SK-N-MC (cell line): ENCODE measurements at regions not wholly inside any gene's neighbourhood (a gene's known extent, or its start where the extent isn't known, plus 50 kb on each side); places are given as distances from the start of the nearest gene placed in this dataset.
"Not testable (repeated sequence)": the region's sequence is repeated elsewhere in the genome, so short reads cannot be mapped to it uniquely, and the experiment has no call there.

Experiments used
- DNase-seq: peaks from one replicate; pipeline ENCODE4 v3.0.0-alpha.2; 2011; ENCODE audit warnings: low read depth, low spot score
- H3K27ac ChIP-seq: fragments of 200-600 bp; sonication (generic); 2 replicates; pipeline ENCODE4 v1.5.1; 2016; ENCODE audit warnings: mixed run types
- H3K36me3 ChIP-seq: fragments of 200-600 bp; sonication (generic); 2 replicates; pipeline ENCODE4 v1.6.1; 2017; ENCODE audit warnings: antibody characterized with exemption, low read length, mixed read lengths; ENCODE audit not compliant: insufficient read depth
- H3K4me3 ChIP-seq: fragments of 200-600 bp; sonication (generic); 2 replicates; pipeline ENCODE4 v1.5.1; 2016
- H3K9ac ChIP-seq: fragments of 200-600 bp; sonication (generic); 2 replicates; pipeline ENCODE4 v1.8.0; 2017; ENCODE audit warnings: mixed run types, mixed read lengths; ENCODE audit not compliant: insufficient read length
- H3K9me3 ChIP-seq: fragments of 200-600 bp; sonication (generic); 2 replicates; pipeline ENCODE4 v1.6.1; 2017; ENCODE audit warnings: low read depth, mild to moderate bottlenecking, antibody characterized with exemption, low read length, moderate library complexity, mixed read lengths
- EZH2 ChIP-seq: fragments of 200-600 bp; sonication (generic); IDR thresholded peaks from one replicate; pipeline ENCODE4 v1.6.1; 2017; ENCODE audit warnings: antibody characterized with exemption
- FOXP2 ChIP-seq: optimal IDR thresholded peaks from 2 replicates; pipeline ENCODE3; 2011; ENCODE audit warnings: mild to moderate bottlenecking, moderate library complexity; ENCODE audit not compliant: insufficient read depth; ENCODE audit errors: extremely low read length, control extremely low read depth
- POLR2AphosphoS5 ChIP-seq: IDR thresholded peaks from 2 replicates; pipeline ENCODE4 v1.6.1; 2012; ENCODE audit warnings: mild to moderate bottlenecking, low read depth, low read length, borderline replicate concordance

- no peak for DNase-seq
- TF ChIP-seq FOXP2 (no peak), EZH2 (no peak), POLR2AphosphoS5 (no peak)
- H3K9me3 ChIP-seq = no peaks in the 10 kb centered on the region
- H3K4me3 ChIP-seq = no peak overlapping the region
- no peak overlapping the region for H3K9ac ChIP-seq
- no peaks in the 10 kb centered on the region for H3K36me3 ChIP-seq
- no peak overlapping the region for H3K27ac ChIP-seq
Measured at GRCh38 chr4:60463857-60464502, 736.1 kb upstream of the ADGRL3 start.

- H3K9ac ChIP-seq = no peak overlapping the region
- TF ChIP-seq FOXP2 (no peak), EZH2 (no peak), POLR2AphosphoS5 (no peak)
- H3K27ac ChIP-seq = no peak overlapping the region
- no peak for DNase-seq
- no peak overlapping the region for H3K4me3 ChIP-seq
- H3K36me3 ChIP-seq = no peaks in the 10 kb centered on the region
- H3K9me3 ChIP-seq = no peaks in the 10 kb centered on the region
Measured at GRCh38 chr4:60482921-60483351, 717.2 kb upstream of the ADGRL3 start.

GRCh38 chr4:60485276-60485675 lies 714.9 kb upstream of the ADGRL3 start:
- H3K9me3 ChIP-seq = no peaks in the 10 kb centered on the region
- H3K4me3 ChIP-seq = no peak overlapping the region
- DNase-seq = no peak
- H3K9ac ChIP-seq = no peak overlapping the region
- TF ChIP-seq EZH2 (no peak), FOXP2 (no peak), POLR2AphosphoS5 (no peak)
- no peak overlapping the region for H3K27ac ChIP-seq
- no peaks in the 10 kb centered on the region for H3K36me3 ChIP-seq

- not testable (repeated sequence) for H3K36me3 ChIP-seq, H3K4me3 ChIP-seq, H3K9ac ChIP-seq, H3K27ac ChIP-seq, DNase-seq, H3K9me3 ChIP-seq
Measured at GRCh38 chr4:60487118-60487761, 712.9 kb upstream of the ADGRL3 start.

GRCh38 chr4:60500810-60501209 lies 699.3 kb upstream of the ADGRL3 start:
- H3K9ac ChIP-seq = no peak overlapping the region
- DNase-seq = no peak
- H3K4me3 ChIP-seq = no peak overlapping the region
- H3K27ac ChIP-seq = no peak overlapping the region
- no peaks in the 10 kb centered on the region for H3K9me3 ChIP-seq
- TF ChIP-seq EZH2 (no peak), FOXP2 (no peak)
- no peaks in the 10 kb centered on the region for H3K36me3 ChIP-seq

GRCh38 chr4:60502733-60503132 lies 697.4 kb upstream of the ADGRL3 start:
- Histone ChIP-seq H3K4me3 (no peak overlapping the region), H3K9me3 (no peaks in the 10 kb centered on the region), H3K9ac (no peak overlapping the region), H3K27ac (no peak overlapping the region), H3K36me3 (no peaks in the 10 kb centered on the region)
- TF ChIP-seq EZH2 (no peak), FOXP2 (no peak), POLR2AphosphoS5 (no peak)
- no peak for DNase-seq

GRCh38 chr4:60506061-60506460 lies 694.1 kb upstream of the ADGRL3 start:
- Histone ChIP-seq H3K27ac (no peak overlapping the region), H3K36me3 (no peaks in the 10 kb centered on the region), H3K4me3 (no peak overlapping the region), H3K9me3 (no peaks in the 10 kb centered on the region), H3K9ac (no peak overlapping the region)
- TF ChIP-seq POLR2AphosphoS5 (no peak), FOXP2 (no peak), EZH2 (no peak)
- DNase-seq = no peak

GRCh38 chr4:60522265-60522664 lies 677.9 kb upstream of the ADGRL3 start:
- no peaks in the 10 kb centered on the region for H3K36me3 ChIP-seq
- DNase-seq = no peak
- TF ChIP-seq POLR2AphosphoS5 (no peak), EZH2 (no peak), FOXP2 (no peak)
- no peak overlapping the region for H3K9ac ChIP-seq
- H3K9me3 ChIP-seq = no peaks in the 10 kb centered on the region
- no peak overlapping the region for H3K27ac ChIP-seq
- H3K4me3 ChIP-seq = no peak overlapping the region
